HG03575 (cell line): ENCODE measurements at regions not wholly inside any gene's neighbourhood (a gene's known extent, or its start where the extent isn't known, plus 50 kb on each side); places are given as distances from the start of the nearest gene placed in this dataset.
"Not testable (repeated sequence)": the region's sequence is repeated elsewhere in the genome, so short reads cannot be mapped to it uniquely, and the experiment has no call there.

Experiments
- ATAC-seq: cut with Tn5 transposase; IDR thresholded peaks from one replicate; pipeline ENCODE4 v1.9.1; 2021; ENCODE audit not compliant: unreplicated experiment, insufficient number of reproducible peaks, low FRiP score; ENCODE audit errors: extremely low read depth

DNA sequence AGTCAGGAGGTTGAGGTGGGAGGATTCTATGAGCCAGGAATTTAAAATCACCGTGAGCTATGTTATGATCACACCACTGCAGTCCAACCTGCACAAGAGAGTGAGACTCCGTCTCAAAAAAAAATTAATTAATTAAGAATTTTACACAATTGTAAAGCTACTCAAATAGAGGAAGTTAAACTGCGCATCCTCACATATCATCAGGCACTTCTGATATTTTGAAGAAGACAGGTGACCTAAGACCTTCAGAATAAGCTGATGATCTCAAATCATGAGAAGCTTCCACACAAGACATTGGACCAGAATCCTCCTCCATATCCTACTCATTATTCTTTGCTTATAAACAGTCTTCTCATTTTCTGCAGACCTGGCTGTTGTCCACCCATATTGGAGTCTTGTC lies 800.9 kb downstream of the TMEM121 start:
- ATAC-seq = no peak

DNA sequence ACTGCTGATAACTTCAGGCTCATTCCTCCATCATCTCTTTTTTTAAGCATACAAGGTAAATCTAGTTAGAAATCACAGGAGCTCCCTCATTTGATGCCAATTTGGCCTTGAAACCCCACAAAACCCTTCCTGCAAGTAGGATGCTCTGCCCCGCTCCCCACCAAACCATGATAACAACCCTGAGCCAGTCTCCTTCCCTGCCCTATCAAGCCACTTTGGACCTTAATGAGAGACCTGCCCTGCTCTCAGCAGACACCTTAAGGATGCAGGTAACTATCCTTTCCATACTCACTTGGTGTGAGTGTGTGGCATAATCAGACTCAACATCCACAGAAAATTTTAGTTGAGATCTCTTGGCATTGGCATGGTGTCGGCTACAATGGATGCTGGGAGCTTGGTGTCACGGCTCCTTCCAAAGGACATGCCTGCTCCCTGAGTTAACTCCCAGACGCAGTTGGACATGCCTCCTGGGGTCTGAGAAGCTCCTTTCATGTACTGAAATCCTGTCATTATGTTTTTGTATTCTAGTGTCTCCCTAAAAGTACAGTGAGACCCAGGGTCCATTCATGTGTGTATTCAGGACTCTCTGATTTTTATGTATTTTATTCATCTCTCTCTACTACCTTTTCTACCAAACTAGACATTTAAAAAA lies 801.4 kb downstream of the TMEM121 start:
- ATAC-seq = not testable (repeated sequence)

- not testable (repeated sequence) for ATAC-seq
These were observed 802.9 kb downstream of the TMEM121 start for GRCh38 chr14:106329243-106329642.

- ATAC-seq = not testable (repeated sequence)
These were observed 803.8 kb downstream of the TMEM121 start for GRCh38 chr14:106329987-106330774.

GRCh38 chr14:106334428-106335109 lies 808.2 kb downstream of the TMEM121 start:
- not testable (repeated sequence) for ATAC-seq

- not testable (repeated sequence) for ATAC-seq
These were observed 808.7 kb downstream of the TMEM121 start for GRCh38 chr14:106335110-106335429.

DNA sequence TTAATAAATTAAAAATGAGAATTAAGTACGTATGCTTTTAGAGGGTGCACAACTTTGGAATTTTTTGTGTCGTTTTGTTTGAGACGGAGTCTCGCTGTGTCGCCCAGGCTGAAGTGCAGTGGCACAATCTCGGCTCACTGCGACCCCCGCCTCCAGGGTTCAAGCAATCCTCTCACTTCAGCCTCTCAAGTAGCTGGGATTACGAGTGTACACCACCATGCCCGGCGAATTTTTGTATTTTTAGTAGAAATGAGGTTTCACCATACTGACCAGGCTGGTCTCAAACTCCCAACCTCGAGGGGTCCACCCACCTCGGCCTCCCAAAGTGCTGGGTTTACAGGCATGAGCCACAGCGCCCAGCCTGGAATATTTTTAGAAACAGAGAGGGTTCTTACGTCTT lies 812.4 kb downstream of the TMEM121 start:
- not testable (repeated sequence) for ATAC-seq

- ATAC-seq = not testable (repeated sequence)
These were observed 814.3 kb downstream of the TMEM121 start for GRCh38 chr14:106340658-106341057.

DNA sequence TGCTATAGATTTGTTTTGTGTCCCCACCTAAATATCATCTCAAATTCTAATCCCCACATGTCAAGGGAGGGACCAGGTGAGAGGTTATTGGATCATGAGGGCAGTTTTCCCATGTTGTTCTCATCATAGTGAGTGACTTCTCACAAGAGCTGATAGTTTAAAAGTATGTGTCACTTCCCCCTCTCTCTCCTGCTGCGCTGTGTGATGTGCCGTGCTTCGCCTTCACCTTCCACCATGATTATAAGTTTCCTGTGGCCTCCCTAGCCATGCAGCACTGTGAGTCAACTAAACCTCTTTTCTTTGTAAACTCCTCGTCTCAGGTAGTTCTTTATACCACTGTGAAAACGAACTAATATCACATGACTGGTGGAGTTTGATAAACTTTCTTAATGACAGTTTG lies 814.8 kb downstream of the TMEM121 start:
- not testable (repeated sequence) for ATAC-seq

DNA sequence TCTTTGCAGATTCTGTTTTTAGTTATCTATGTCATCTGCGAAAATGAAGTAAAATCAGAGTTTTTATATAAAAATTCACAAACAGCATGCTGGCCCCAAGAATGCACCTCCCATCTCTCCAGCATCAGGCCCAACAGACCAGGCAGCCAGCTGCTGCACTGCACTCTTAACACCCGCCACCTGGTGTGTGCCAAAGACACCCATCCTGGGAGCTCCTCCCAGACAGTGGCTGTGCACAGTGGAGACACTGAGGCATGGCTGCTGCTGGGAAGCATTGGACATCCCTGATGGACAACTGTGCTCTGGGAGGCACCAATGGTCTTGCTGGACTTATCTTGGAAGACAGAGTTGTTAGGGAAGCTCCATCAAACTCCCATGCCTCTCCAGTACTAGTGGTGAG lies 817.2 kb downstream of the TMEM121 start:
- no peak for ATAC-seq

- not testable (repeated sequence) for ATAC-seq
These were observed 817.8 kb downstream of the TMEM121 start for GRCh38 chr14:106344065-106344614.

DNA sequence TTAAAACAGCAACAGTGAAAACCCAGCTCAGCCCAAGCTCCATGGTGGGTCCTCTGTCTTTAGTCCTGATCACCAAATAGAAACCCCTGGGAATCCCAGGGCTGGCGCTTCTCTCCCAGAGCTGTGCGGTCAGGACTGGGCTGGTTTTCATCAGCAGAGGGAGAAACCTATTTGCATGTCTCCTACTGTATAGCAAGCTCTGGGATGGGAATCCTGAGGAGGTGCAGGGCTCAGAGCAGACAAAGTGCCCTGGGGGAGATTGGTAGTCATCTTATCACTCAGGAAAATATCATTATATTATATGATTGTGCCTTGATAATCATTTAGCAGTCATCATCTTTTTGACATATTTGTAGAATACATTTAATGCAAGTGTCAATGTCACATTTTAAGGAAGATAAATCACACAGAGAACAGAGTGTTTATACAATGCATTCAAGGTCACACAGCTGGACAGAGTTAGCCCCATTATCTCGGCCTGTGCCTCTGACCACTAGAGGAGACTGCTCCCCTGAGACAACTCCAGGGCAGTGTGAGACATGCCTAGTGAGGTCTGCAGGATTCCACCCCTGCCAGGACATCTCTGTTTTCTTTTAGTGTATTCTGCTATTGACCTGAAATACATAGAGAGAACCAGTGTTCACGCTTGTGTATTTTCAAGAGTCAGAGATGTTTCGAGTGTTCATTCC lies 818.6 kb downstream of the TMEM121 start:
- ATAC-seq = not testable (repeated sequence)

GRCh38 chr14:106346084-106346483 lies 819.7 kb downstream of the TMEM121 start:
- no peak for ATAC-seq

- ATAC-seq = no peak
These were observed 820.3 kb downstream of the TMEM121 start for GRCh38 chr14:106346534-106347290.

DNA sequence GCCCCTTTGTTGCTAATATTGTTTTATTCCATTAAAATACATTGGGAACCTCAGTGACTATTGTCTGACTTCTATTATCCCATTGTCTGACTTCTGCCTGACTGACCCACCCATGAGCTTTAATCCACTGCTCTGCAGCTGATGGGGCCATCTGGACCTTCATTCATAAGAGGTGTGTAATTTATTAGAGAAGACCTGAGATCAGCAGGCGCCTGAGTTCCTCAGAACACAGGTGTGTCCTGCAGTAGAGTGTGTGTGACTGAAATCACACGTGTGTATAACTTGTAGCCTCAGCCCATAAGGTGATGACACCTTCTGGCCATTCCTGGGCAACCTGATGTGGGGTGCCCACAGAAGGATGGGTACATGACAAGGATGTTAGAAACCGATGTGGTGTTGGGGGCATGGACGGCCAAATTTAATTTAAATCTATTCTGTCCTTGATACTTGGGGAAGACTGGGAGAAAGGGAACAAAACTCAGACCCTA lies 821.0 kb downstream of the TMEM121 start:
- no peak for ATAC-seq

- ATAC-seq = no peak
These were observed 821.7 kb downstream of the TMEM121 start for GRCh38 chr14:106347890-106348755.

GRCh38 chr14:106348873-106349540 lies 822.6 kb downstream of the TMEM121 start:
- ATAC-seq = not testable (repeated sequence)
